ENCODE measurements at regions not wholly inside any gene's neighbourhood (a gene's known extent, or its start where the extent isn't known, plus 50 kb on each side); places are given as distances from the start of the nearest gene placed in this dataset.

DNA sequence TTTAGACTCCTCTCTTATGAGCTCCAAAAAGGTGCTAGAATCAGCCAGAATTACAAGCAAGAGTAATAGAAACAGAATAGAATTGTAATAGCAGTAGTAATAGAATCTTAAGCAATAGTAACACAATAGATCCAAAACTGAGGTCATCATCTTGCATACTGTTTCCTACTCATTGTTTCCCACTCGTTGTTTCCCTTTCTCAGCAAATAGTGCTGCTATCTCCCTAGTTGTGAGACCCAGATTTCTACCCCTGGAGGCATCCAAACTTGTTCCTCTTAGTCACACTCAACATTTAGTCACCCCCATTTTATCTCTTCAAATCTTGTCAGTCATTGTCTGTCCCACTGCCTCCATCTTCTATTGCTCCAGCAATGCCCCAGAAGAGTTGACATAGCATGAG, 356.9 kb upstream of the MARCKS start:
- Histone ChIP-seq H3K4me1 (peaks cover 0 to 10% (median 0%) of the 10 kb centered on the region in 3 donors), H3K27ac (no peak overlapping the region), H3K27me3 (no peaks in the 10 kb centered on the region), H3K36me3 (no peaks in the 10 kb centered on the region), H3K4me3 (no peak overlapping the region), H3K9me3 (no peaks in the 10 kb centered on the region)
- WGBS, 2 donors, result 19 to 30% methylated on average over 1 of the region's 1 CpG
- DNase-seq, result no peak
- intact Hi-C loops (cut with DNase I), result no loop called here
- no peak for TF ChIP-seq POLR2A (IDR thresholded peaks at IDR 0.05)
- TF ChIP-seq, protein P1, sequence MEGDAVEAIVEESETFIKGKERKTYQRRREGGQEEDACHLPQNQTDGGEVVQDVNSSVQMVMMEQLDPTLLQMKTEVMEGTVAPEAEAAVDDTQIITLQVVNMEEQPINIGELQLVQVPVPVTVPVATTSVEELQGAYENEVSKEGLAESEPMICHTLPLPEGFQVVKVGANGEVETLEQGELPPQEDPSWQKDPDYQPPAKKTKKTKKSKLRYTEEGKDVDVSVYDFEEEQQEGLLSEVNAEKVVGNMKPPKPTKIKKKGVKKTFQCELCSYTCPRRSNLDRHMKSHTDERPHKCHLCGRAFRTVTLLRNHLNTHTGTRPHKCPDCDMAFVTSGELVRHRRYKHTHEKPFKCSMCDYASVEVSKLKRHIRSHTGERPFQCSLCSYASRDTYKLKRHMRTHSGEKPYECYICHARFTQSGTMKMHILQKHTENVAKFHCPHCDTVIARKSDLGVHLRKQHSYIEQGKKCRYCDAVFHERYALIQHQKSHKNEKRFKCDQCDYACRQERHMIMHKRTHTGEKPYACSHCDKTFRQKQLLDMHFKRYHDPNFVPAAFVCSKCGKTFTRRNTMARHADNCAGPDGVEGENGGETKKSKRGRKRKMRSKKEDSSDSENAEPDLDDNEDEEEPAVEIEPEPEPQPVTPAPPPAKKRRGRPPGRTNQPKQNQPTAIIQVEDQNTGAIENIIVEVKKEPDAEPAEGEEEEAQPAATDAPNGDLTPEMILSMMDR (IDR thresholded peaks at IDR 0.05), result no peak

DNA sequence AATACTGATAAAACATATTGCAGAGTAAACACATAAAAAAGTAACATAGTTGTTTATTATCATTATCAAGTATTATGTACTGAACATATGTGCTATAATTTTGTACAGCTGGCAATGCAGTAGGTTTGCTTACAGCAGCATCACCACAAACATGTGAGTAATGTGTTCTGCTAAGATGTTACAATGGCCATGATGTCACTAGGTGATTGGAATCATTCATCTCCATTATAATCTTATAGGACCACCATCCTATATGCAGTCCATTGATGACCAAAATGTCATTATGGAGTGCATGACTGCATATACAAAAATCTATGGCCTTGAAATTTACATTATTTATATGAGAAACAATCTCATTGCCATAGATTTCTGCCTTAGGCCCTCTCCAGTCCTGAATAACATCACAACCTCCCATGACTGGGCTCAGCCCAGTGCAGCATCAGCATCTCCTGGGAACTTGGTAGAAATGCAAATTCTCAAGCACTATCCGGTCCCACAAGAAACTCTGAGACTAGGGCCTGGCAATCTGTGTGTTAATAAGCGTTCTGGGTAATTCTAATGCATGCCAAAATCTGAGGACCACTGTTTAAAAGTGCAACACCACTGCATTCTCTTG, 352.0 kb upstream of the MARCKS start:
- Histone ChIP-seq H3K27ac (no peak overlapping the region), H3K9me3 (no peaks in the 10 kb centered on the region), H3K36me3 (no peaks in the 10 kb centered on the region), H3K4me3 (no peak overlapping the region), H3K4me1 (no peaks in the 10 kb centered on the region), H3K27me3 (no peaks in the 10 kb centered on the region)
- no peak for TF ChIP-seq POLR2A (IDR thresholded peaks at IDR 0.05)
- TF ChIP-seq, protein P1 (IDR thresholded peaks at IDR 0.05), result no peak
- intact Hi-C loops (cut with DNase I), result no loop called here
- 97% methylated on average over 2 of the region's 2 CpGs; no CpG with 5 or more reads in 1 of the 2 donors for WGBS, 2 donors
- no peak for DNase-seq

DNA sequence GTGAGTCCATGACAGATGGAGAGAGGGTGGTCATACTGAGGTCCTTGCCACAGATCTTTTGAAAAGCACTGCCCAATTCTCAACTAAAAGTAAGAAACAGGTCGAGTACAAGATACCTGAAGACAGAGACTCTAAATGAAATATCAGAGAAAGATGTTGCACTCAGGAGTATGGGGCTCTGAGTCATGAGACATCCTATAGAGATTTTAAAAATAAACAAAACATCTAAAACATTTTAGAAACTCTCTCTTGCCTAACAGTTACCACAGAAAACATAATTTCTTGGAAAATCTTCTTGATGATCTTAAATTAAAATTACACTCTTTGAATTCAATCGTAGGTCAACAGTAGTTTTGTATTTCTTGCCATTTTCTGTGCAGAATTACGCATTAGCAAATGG, 348.9 kb upstream of the MARCKS start:
- intact Hi-C loops (cut with DNase I), result no loop called here
- Histone ChIP-seq H3K9me3 (no peaks in the 10 kb centered on the region), H3K4me1 (no peaks in the 10 kb centered on the region), H3K4me3 (no peak overlapping the region), H3K36me3 (no peaks in the 10 kb centered on the region), H3K27ac (no peak overlapping the region), H3K27me3 (no peaks in the 10 kb centered on the region)
- TF ChIP-seq, protein P1 (IDR thresholded peaks at IDR 0.05), result no peak
- no peak for TF ChIP-seq POLR2A (IDR thresholded peaks at IDR 0.05)
- 80 to 83% methylated on average over 3 of the region's 3 CpGs for WGBS, 2 donors
- no peak for DNase-seq

DNA sequence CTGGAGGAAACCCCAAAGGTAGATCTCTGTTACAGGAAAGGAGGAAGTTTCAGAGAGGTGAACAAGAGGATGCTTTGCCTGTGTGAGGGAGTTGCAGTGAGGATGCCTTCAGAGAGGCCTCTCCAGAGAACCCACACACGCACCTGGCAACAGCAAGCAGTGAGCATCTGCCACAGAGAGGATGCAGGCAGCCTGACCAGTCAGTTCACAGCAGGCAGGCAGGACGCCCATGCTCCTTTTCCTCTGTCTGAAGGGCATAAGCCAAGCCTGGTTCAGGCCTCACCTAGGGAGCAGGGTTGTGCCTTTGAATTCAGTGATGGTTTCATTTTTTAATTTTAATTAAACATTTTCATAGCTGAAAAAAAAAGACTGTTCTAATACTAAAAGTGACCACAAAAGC, 346.0 kb upstream of the MARCKS start:
- DNase-seq, result no peak
- H3K4me3 ChIP-seq, result no peak overlapping the region
- H3K36me3 ChIP-seq, result no peaks in the 10 kb centered on the region
- no peaks in the 10 kb centered on the region for H3K9me3 ChIP-seq
- no peaks in the 10 kb centered on the region for H3K27me3 ChIP-seq
- 93 to 100% methylated on average over 2 of the region's 2 CpGs for WGBS, 2 donors
- TF ChIP-seq, protein P1 (IDR thresholded peaks at IDR 0.05), result no peak
- no peak for TF ChIP-seq POLR2A (IDR thresholded peaks at IDR 0.05)
- no peak overlapping the region for H3K27ac ChIP-seq
- intact Hi-C loops (cut with DNase I), result no loop called here
- H3K4me1 ChIP-seq, result no peaks in the 10 kb centered on the region

DNA sequence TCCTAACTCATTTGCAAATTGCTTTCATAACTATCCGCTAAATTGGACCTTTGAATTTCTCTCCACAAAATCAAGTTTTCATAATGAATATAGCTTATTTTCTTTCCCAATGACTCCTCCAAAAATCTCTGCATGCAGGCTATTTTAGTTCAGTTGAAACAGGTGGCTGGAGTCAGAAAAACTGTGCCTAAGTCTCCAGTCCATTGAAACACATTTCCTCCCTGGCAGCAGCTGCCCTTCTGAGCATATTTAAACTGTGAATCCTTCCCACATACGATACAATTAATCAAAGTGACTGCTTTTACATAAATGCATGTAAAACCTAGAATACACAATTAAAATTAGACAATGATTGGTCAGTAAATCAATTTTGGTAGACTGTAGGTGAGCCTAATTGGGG, 344.6 kb upstream of the MARCKS start:
- intact Hi-C loops (cut with DNase I), result no loop called here
- Histone ChIP-seq H3K4me1 (no peaks in the 10 kb centered on the region), H3K36me3 (no peaks in the 10 kb centered on the region), H3K4me3 (no peak overlapping the region), H3K9me3 (no peaks in the 10 kb centered on the region), H3K27me3 (no peaks in the 10 kb centered on the region), H3K27ac (no peak overlapping the region)
- no peak for TF ChIP-seq POLR2A (IDR thresholded peaks at IDR 0.05)
- TF ChIP-seq, protein P1 (IDR thresholded peaks at IDR 0.05), result no peak
- WGBS, 2 donors, result 76 to 92% methylated on average over 2 of the region's 2 CpGs
- no peak for DNase-seq

Data from esophagus squamous epithelium (tissue), 5 donors.